WTC11 (cell line): ENCODE measurements at regions not wholly inside any gene's neighbourhood (a gene's known extent, or its start where the extent isn't known, plus 50 kb on each side); places are given as distances from the start of the nearest gene placed in this dataset.

Experiments used
- NFYB ChIP-seq: sonication (generic); formaldehyde crosslinking; conservative IDR thresholded peaks from 2 replicates; pipeline ENCODE4 v1.8.0; 2022; ENCODE audit warnings: low read depth, missing genetic modification reagents
- TF ChIP-seq, protein P1 (sequence below): sonication (generic); formaldehyde crosslinking; IDR thresholded peaks from 2 replicates; pipeline ENCODE4 v1.8.0; 2022; ENCODE audit warnings: mild to moderate bottlenecking, missing genetic modification reagents
- TF ChIP-seq, protein P2 (sequence below): fragments of 200-600 bp; IDR thresholded peaks from 2 replicates; pipeline ENCODE4 v1.8.0; 2022; ENCODE audit warnings: antibody characterized with exemption

DNA sequence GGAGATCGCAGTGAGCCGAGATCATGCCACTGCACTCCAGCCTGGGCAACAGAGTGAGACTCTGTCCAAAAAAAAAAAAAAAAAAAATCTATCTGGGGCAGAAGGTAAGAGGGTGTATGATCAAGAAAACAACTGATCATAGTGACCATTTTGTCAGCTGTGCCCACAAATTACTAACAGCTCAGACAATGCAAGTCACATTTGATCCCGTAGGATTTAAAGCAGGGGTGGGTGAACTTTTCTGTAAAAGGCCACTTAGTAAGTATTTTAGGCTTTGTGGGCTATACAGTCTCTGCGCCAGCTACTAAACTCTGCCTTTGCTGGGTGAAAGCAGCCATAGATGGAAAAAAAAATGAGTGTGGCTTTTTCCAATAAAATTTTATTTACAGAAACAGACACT is 57.6 kb upstream of the ABI3BP start:
- TF ChIP-seq, protein P1, sequence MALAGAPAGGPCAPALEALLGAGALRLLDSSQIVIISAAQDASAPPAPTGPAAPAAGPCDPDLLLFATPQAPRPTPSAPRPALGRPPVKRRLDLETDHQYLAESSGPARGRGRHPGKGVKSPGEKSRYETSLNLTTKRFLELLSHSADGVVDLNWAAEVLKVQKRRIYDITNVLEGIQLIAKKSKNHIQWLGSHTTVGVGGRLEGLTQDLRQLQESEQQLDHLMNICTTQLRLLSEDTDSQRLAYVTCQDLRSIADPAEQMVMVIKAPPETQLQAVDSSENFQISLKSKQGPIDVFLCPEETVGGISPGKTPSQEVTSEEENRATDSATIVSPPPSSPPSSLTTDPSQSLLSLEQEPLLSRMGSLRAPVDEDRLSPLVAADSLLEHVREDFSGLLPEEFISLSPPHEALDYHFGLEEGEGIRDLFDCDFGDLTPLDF (CRISPR knock-in tag): no peak
- no peak for TF ChIP-seq NFYB (CRISPR knock-in tag)
- TF ChIP-seq, protein P2, sequence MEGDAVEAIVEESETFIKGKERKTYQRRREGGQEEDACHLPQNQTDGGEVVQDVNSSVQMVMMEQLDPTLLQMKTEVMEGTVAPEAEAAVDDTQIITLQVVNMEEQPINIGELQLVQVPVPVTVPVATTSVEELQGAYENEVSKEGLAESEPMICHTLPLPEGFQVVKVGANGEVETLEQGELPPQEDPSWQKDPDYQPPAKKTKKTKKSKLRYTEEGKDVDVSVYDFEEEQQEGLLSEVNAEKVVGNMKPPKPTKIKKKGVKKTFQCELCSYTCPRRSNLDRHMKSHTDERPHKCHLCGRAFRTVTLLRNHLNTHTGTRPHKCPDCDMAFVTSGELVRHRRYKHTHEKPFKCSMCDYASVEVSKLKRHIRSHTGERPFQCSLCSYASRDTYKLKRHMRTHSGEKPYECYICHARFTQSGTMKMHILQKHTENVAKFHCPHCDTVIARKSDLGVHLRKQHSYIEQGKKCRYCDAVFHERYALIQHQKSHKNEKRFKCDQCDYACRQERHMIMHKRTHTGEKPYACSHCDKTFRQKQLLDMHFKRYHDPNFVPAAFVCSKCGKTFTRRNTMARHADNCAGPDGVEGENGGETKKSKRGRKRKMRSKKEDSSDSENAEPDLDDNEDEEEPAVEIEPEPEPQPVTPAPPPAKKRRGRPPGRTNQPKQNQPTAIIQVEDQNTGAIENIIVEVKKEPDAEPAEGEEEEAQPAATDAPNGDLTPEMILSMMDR: no peak
